Natural killer cell (primary cell): ENCODE measurements at regions not wholly inside any gene's neighbourhood (a gene's known extent, or its start where the extent isn't known, plus 50 kb on each side); places are given as distances from the start of the nearest gene placed in this dataset.

Experiments used
- ATAC-seq, 3 donors: fragments of 150-1000 bp in 2 of 3; fragments of 200-7000 bp in 1 of 3; cut with Tn5 transposase; 1 replicate in 1 of 3; 2 replicates in 2 of 3; pipeline ENCODE4 v1.10.0; 2021; ENCODE audit warnings: mild to moderate bottlenecking in 2 of 3, moderate library complexity in 2 of 3
- DNase-seq, 2 donors: peaks; one replicate each; pipeline versions ENCODE4 v3.0.0 to v3.0.0-alpha.2; 2013 to 2021; ENCODE audit warnings: mixed read lengths in 1 of 2
- H3K27ac ChIP-seq: one replicate; pipeline ENCODE4 v1.5.1; 2013; ENCODE audit warnings: mild to moderate bottlenecking, low read length
- H3K27me3 ChIP-seq: one replicate; pipeline ENCODE4 v1.6.1; 2013; ENCODE audit warnings: low read length; ENCODE audit not compliant: control insufficient read depth, insufficient read depth
- H3K36me3 ChIP-seq: one replicate; pipeline ENCODE4 v1.6.1; 2013; ENCODE audit warnings: low read length; ENCODE audit not compliant: control insufficient read depth, insufficient read depth
- H3K4me1 ChIP-seq: one replicate; pipeline ENCODE4 v1.6.1; 2013; ENCODE audit warnings: low read length; ENCODE audit not compliant: control insufficient read depth, insufficient read depth
- H3K4me3 ChIP-seq: one replicate; pipeline ENCODE4 v1.5.1; 2013; ENCODE audit warnings: low read length
- H3K9me3 ChIP-seq: one replicate; pipeline ENCODE4 v1.6.1; 2013; ENCODE audit warnings: low read length; ENCODE audit not compliant: control insufficient read depth, insufficient read depth
- H3K27ac Mint-ChIP-seq, 2 donors: one replicate each; pipeline ENCODE4 v1.8.0; 2022; ENCODE audit warnings: mild to moderate bottlenecking in 2 of 2, mixed read lengths in 2 of 2, moderate library complexity in 1 of 2
- H3K27me3 Mint-ChIP-seq, 2 donors: one replicate each; pipeline ENCODE4 v1.8.0; 2022; ENCODE audit warnings: low read depth in 2 of 2, mixed read lengths in 2 of 2
- H3K36me3 Mint-ChIP-seq: one replicate; pipeline ENCODE4 v1.8.0; 2022; ENCODE audit warnings: mixed read lengths
- H3K4me1 Mint-ChIP-seq, 2 donors: one replicate each; pipeline ENCODE4 v1.8.0; 2022; ENCODE audit warnings: mixed read lengths in 2 of 2
- H3K4me3 Mint-ChIP-seq: one replicate; pipeline ENCODE4 v1.8.0; 2022; ENCODE audit warnings: mild to moderate bottlenecking, moderate library complexity, mixed read lengths
- H3K9me3 Mint-ChIP-seq, 2 donors: one replicate each; pipeline ENCODE4 v1.8.0; 2022; ENCODE audit warnings: mixed read lengths in 2 of 2
- WGBS: methylation state at CpG from one replicate; pipeline ENCODE4 v1.1.7; 2013; ENCODE audit warnings: missing lambda C conversion rate; ENCODE audit not compliant: insufficient coverage; 5-methylcytosine and 5-hydroxymethylcytosine counted together
- intact Hi-C: fragments of 100-400 bp; cut with micrococcal nuclease; formaldehyde crosslinking; loops from one replicate; pipeline ENCODE4 v1.14.2; 2022
- TF ChIP-seq, protein P1 (sequence below): fragments of 200-600 bp; IDR thresholded peaks from one replicate; pipeline ENCODE4 v1.8.0; 2022; ENCODE audit warnings: antibody characterized with exemption

GRCh38 chr4:86482306-86483172, 111.6 kb upstream of the PTPN13 start:
- Mint-ChIP-seq H3K4me3 (no peak overlapping the region), H3K36me3 (no peaks in the 10 kb centered on the region), H3K4me1 (no peaks in the 10 kb centered on the region), H3K9me3 (peaks cover 0 to 2% of the 10 kb centered on the region in 2 donors), H3K27ac (no peak overlapping the region), H3K27me3 (no peaks in the 10 kb centered on the region)
- Histone ChIP-seq H3K4me1 (no peaks in the 10 kb centered on the region), H3K4me3 (no peak overlapping the region), H3K27me3 (no peaks in the 10 kb centered on the region), H3K27ac (no peak overlapping the region), H3K9me3 (no peaks in the 10 kb centered on the region), H3K36me3 (no peaks in the 10 kb centered on the region)
- ATAC-seq (no peak), DNase-seq (no peak)
- TF ChIP-seq, protein P1, sequence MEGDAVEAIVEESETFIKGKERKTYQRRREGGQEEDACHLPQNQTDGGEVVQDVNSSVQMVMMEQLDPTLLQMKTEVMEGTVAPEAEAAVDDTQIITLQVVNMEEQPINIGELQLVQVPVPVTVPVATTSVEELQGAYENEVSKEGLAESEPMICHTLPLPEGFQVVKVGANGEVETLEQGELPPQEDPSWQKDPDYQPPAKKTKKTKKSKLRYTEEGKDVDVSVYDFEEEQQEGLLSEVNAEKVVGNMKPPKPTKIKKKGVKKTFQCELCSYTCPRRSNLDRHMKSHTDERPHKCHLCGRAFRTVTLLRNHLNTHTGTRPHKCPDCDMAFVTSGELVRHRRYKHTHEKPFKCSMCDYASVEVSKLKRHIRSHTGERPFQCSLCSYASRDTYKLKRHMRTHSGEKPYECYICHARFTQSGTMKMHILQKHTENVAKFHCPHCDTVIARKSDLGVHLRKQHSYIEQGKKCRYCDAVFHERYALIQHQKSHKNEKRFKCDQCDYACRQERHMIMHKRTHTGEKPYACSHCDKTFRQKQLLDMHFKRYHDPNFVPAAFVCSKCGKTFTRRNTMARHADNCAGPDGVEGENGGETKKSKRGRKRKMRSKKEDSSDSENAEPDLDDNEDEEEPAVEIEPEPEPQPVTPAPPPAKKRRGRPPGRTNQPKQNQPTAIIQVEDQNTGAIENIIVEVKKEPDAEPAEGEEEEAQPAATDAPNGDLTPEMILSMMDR = no peak
- intact Hi-C loops = no loop called here
- 31% methylated on average over 2 of the region's 5 CpGs for WGBS

- Histone ChIP-seq H3K36me3 (no peaks in the 10 kb centered on the region), H3K9me3 (no peaks in the 10 kb centered on the region), H3K27me3 (no peaks in the 10 kb centered on the region), H3K4me1 (no peaks in the 10 kb centered on the region), H3K27ac (no peak overlapping the region), H3K4me3 (no peak overlapping the region)
- TF ChIP-seq, protein P1 = no peak
- H3K4me3 Mint-ChIP-seq = no peak overlapping the region
- no peaks in the 10 kb centered on the region for H3K27me3 Mint-ChIP-seq
- no peak overlapping the region for H3K27ac Mint-ChIP-seq
- no peak for ATAC-seq
- DNase-seq = no peak
- intact Hi-C loops = no loop called here
- 20% methylated on average over 1 of the region's 2 CpGs for WGBS
- H3K9me3 Mint-ChIP-seq = peaks cover 0 to 2% of the 10 kb centered on the region in 2 donors
- no peaks in the 10 kb centered on the region for H3K4me1 Mint-ChIP-seq
- H3K36me3 Mint-ChIP-seq = no peaks in the 10 kb centered on the region
Measured at GRCh38 chr4:86483173-86483490, 111.0 kb upstream of the PTPN13 start.

- Mint-ChIP-seq H3K4me3 (no peak overlapping the region), H3K9me3 (peaks cover 0 to 2% of the 10 kb centered on the region in 2 donors), H3K36me3 (no peaks in the 10 kb centered on the region), H3K4me1 (no peaks in the 10 kb centered on the region), H3K27ac (no peak overlapping the region), H3K27me3 (no peaks in the 10 kb centered on the region)
- Histone ChIP-seq H3K9me3 (no peaks in the 10 kb centered on the region), H3K27ac (no peak overlapping the region), H3K36me3 (no peaks in the 10 kb centered on the region), H3K4me3 (no peak overlapping the region), H3K27me3 (no peaks in the 10 kb centered on the region), H3K4me1 (no peaks in the 10 kb centered on the region)
- TF ChIP-seq, protein P1 = no peak
- no peak for ATAC-seq
- no peak for DNase-seq
- WGBS = no CpG with 5 or more reads among the region's 2 CpGs
- intact Hi-C loops = no loop called here
Measured at GRCh38 chr4:86483773-86484172, 110.3 kb upstream of the PTPN13 start.

- DNase-seq = no peak
- no peak overlapping the region for H3K27ac Mint-ChIP-seq
- intact Hi-C loops = no loop called here
- no peak overlapping the region for H3K4me3 Mint-ChIP-seq
- H3K36me3 Mint-ChIP-seq = no peaks in the 10 kb centered on the region
- TF ChIP-seq, protein P1 = no peak
- Histone ChIP-seq H3K4me1 (no peaks in the 10 kb centered on the region), H3K27me3 (no peaks in the 10 kb centered on the region), H3K9me3 (no peaks in the 10 kb centered on the region), H3K36me3 (no peaks in the 10 kb centered on the region), H3K27ac (no peak overlapping the region), H3K4me3 (no peak overlapping the region)
- H3K4me1 Mint-ChIP-seq = no peaks in the 10 kb centered on the region
- WGBS = 84% methylated on average over 1 of the region's 3 CpGs
- no peak for ATAC-seq
- H3K27me3 Mint-ChIP-seq = no peaks in the 10 kb centered on the region
- peaks cover 0 to 2% of the 10 kb centered on the region in 2 donors for H3K9me3 Mint-ChIP-seq
Measured at GRCh38 chr4:86484241-86484640, 109.9 kb upstream of the PTPN13 start.
